Right hindlimb (tissue), 1 donor: ENCODE measurements at regions not wholly inside any gene's neighbourhood (a gene's known extent, or its start where the extent isn't known, plus 50 kb on each side); places are given as distances from the start of the nearest gene placed in this dataset.

Experiments
- DNase-seq: peaks from one replicate; pipeline ENCODE4 v3.0.0-alpha.2; 2018

DNA sequence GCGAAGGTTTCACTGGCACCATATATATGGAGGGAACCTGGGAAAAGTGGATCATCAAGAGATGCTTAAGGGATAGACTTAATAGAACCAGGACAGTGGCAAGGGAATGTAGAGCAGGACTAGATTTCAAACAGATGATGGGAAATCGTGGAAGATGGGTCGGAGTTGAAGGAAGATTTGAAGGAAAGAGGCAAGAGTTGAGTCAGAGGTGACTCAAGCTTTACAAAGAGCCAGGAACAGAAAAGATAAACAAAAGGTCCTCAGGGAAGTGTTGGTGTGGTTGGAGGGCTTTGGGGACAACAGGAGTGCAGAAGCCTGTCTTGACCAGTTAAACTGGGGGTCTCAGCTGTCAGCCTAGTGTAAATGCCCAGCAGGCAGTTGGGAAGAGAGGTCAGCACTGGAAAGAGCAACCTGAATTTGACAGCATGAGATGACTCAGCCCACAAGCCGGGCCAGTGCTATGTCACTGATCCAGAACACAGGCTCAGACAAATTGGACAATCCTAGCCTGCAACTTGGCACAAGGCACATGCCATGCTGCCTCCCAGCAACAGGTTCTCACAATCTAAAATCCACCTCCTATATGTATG, 230.5 kb downstream of the IDS start:
- DNase-seq, result no peak

DNA sequence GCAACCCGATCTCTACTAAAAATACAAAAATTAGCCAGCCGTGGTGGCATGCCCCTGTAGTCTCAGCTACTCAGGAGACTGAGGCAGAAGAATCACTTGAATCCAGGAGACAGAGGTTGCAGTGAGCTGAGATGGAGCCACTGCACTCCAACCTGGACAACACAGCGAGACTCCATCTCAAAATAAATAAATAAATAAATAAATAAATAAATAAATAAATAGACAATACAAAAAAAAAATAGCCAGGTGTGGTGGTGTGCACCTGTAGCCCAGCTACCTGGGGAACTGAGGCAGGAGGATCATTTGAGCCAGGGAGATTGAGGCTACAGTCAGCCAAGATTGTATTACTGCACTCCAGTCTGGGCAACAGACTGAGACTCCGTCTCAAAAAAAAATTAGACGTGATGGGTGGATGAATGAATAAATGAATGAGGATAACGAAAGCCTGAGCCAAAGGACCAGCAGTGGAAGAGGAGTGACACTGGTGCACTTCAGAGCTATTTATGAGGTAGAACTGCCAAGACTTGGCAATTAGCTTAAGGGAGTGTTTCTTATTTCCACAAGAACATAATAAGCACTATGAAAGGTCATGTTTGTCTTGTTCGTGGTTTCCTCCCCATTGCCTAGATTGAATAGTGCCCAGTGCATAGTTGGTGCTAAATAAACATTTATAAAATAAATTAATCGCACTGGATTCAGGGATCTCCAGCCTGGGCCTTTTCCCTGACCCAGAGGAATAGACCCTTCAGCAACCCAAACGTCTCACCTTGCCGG, 232.2 kb downstream of the IDS start:
- no peak for DNase-seq

DNA sequence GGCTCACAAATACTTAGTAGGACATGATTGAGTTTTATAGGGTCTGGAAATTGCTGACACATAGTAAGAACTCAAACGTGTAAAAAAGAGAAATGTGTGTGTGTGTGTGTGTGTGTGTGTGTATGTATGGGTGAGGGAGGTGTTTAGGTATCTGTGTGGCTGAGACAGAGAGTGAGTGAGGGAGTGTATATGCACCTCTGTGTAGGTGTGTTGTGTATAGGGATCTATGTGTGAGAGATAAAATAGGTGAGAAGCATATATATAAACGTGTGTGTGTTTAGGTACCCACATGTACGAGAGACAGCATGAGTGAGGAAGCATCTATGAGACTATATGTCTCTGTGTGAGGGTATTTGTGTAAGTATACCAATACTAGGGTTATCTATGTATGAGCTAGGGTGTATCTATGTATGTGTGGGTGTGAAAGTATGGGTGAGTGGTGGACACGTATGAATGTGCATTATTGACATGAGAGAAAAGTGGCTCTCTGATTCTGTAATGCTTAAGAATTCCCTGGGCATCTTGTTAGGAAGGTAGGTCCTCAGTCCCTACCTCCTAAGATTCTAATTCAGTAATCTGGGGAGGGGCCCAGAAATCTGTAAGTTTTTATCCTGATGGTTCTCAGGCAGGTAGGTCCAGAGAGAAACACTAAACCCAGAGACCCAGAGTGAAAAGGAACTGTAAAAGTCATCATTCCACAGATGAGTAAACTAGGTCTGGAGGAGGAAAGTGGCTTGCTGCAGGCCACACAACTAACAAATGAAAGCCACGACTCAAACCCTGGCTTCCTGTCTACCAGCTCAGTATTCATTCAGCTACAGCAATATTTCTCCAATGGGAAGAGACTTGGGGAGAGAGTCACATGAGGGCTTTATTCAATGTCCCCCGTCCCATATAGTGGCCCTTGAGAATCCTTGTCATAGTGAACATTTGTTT, 237.0 kb downstream of the IDS start:
- no peak for DNase-seq

DNA sequence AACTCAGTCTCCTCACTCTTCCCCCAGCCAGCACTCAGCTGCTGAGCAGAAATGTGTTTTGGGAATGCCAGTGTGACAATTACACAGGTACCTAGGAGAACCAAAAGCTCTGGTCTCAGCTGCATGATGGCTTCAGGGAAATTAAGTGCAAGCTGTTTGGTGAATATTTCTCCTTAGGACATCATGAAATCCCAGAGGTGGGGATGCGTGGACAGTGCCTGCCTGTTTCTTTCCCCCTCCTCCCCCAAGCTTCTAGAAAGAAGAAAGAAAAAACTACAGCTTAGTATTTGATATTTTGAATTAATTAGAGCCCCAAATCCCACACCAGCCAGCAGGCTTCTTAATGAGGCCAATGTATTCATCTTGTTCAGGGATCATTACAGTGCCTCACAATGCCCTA, 243.0 kb downstream of the IDS start:
- DNase-seq, result no peak

DNA sequence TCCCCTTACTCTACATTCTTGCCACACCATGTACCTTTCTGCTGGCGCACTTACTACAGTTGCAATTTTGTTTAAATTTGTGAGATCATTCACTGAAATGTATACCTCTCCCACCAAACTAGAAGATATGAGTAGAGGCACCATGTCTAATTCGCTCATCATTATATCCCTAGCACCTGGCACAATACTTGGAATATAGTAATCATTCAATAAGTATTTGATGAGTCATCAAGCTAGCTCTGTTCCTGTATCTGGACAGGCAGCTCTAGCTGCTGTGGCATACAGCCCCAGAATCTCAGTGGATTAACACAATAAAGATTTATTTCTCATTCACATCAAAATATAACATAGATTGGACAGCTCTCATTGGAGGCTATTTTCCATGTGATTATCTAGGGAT, 245.9 kb downstream of the IDS start:
- DNase-seq, result no peak

GRCh38 chrX:149255860-149256259, 249.2 kb downstream of the IDS start:
- no peak for DNase-seq

DNA sequence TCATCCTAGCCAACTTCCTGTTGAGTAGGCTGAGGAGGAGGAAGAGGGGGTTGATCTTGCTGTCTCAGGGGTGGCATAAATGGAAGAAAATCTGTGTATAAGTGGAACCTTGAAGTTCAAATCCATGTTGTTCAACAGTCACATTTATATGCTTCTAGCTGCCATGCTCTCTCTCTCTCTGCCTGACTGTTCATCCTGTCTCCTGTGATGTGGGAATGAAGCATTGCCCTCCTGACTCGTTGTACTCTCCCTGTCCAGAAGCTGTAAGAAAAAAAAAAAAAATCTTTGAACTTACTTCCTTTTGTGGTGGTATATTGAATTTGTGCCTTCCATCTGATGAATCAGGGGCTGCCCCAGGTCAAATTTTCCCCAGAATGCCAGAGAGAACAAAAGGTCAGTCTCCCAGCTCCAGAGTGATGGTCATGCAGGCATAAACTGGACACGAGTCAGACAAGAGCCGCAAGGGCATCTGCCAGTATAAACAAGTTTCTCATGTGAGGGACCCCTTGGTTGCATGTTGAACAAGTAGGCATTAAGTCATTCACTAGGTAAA, 257.0 kb downstream of the IDS start:
- no peak for DNase-seq

- DNase-seq, result no peak
Measured at GRCh38 chrX:149230689-149231088, 274.4 kb downstream of the IDS start.

- no peak for DNase-seq
Measured at GRCh38 chrX:149223854-149224253, 281.3 kb downstream of the IDS start.

DNA sequence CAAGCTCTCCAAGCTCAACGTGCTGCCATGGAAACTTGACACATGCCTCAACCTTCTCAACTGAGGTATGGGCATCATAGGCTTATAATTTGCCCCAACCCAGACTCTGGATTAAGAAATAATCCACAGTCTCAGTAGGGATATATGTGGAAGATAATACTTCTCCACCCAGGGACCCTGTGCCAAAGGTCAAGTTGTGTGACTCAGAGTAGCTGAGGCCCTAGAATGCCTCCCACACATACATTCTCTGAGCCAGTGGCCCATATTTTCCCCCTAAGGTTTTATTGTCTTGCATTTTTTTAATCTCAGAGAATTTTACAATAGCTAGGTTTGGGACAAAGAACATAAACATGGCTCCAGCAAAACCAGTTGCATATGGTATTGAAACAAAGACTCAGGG, 283.1 kb downstream of the IDS start:
- DNase-seq, result no peak

GRCh38 chrX:149221230-149221629, 283.9 kb downstream of the IDS start:
- DNase-seq, result no peak

GRCh38 chrX:149213264-149213663, 291.8 kb downstream of the IDS start:
- DNase-seq, result no peak

DNA sequence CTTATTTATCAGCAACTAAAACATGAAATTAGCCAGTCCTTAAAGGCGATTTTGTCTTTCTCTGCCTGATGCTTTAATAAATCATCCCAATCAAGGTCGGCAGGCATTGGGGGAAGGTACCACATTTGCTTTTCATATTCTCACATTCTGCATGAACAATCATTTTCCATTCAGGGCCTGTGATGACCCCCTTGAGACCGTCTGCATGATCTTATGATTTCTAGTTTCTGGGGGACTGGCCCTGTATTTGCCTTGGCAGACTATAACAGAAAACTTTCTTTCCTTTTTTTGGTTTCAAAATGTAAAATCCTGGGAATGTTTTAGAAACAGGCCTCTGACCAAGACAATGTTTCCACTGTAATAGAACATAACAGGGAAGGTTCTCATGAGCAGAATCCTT, 296.8 kb downstream of the IDS start:
- peak; percentile 26 for DNase-seq

- no peak for DNase-seq
Measured at GRCh38 chrX:149207518-149207917, 297.6 kb downstream of the IDS start.

DNA sequence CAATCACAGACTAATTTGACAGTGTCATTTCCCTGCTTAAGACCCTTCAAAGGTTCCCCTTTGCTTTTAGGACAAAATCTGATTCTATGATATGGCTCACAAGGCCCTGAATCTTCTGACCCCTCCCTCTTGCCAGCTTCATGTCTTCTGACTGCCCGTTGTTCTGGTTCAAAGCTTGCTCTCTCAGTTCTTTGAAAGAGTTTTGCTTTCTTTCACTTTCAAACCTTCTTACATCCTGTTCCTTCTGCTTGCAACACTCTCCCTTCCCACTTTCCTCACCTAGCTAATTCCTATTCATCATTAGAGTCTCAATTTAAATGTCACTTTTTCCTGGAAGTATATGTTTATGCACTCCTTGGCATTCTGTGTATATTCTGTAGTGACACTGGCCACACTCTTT, 299.2 kb downstream of the IDS start:
- no peak for DNase-seq

GRCh38 chrX:149205081-149205480, 300.0 kb downstream of the IDS start:
- no peak for DNase-seq

DNA sequence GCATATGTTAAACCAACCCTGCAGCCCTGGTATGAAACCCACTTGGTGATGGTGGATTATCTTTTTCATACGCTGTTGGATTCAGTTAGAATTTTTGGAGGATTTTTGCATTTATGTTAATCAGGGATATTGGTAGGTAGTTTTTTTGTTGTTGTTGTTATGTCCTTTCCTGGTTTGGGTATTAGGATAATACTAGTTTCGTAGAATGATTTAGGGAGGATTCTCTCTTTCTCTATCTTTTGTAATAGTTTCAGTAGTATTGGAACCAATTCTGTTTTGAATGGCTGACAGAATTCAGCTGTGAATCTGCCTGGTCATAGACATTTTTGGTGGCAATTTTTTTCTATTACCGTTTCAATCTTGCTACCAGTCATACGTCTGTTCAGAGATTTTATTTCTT, 305.4 kb downstream of the IDS start:
- no peak for DNase-seq

- no peak for DNase-seq
Measured at GRCh38 chrX:149198980-149199732, 305.9 kb downstream of the IDS start.

- no peak for DNase-seq
Measured at GRCh38 chrX:149185087-149185486, 320.0 kb downstream of the IDS start.

DNA sequence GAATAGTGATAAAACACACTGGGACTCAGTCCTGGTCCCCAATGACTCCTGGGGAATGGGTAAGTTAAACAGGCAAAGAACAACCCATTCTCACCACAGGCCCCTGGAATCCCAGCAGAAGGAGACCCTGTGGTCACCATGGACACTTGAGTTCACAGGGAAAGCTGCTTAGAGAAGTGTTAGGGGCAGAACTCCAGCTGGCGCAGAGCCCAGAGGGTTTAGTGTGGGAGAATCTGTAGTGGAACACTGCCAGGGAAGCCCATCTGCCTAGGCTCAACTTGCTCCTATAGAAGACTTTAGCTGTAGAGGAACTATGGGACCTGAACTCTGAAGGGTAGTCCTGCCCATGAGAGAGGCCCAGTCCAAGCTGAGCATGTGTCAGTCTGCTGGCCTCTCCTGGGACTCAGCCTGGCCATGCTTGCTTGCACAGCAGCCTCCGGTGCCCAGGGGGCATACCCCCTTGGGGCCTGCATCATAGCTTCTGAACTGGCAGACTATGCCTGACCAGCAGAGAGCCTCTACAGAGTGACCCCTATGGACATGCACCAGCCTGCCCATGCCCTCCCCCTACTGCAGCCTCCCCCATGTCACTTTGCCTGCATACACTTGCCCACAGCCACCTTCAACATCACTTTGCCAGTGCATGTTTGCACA, 343.5 kb downstream of the IDS start:
- no peak for DNase-seq

DNA sequence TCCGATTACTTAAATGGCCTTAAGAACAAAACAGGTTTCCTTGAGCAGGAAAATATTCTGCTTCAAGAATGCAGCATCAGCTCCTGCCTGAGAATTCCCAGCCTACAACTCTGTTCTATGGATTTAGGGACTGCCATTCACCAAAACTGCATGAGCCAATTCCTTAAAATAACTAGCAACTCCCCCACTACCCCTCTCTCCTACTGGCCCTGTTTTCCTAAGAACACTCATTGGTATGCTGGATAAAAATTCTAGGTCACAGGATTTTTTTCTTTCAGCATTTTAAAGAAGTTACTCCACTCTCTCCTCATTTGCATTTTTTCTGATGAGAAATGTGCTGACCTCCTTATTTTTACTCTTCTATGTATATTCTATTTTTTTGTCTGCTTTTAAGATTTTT, 347.1 kb downstream of the IDS start:
- DNase-seq, result no peak

DNA sequence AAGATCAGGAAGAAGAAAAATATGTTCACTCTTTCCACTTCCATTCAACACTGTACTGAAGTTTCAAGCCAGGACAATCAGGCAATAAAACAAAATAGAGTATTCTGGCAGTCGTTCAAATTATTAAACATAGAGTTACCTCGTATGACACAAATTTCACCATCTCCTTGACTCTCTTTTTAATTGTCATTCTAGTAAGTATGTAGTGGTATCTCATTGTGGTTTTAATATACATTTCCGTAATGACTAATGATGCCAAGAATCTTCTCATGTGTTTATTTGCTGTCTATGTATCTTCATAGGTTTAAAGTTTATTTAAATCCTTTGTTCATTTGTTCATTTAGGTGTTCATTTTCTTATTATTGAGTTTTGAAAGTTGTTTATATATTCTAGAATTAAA, 352.2 kb downstream of the IDS start:
- DNase-seq, result no peak
